OCI-M2 (cell line): ENCODE measurements at regions not wholly inside any gene's neighbourhood (a gene's known extent, or its start where the extent isn't known, plus 50 kb on each side); places are given as distances from the start of the nearest gene placed in this dataset.

ENCODE experiments used
- DNase-seq: peaks from one replicate; lab custom pipeline; 2025; ENCODE audit not compliant: unreplicated experiment; lab: John Stamatoyannopoulos, UW

- DNase-seq: no peak
Observed at GRCh38 chr2:58866040-58866439, 624.9 kb upstream of the FANCL start.

DNA sequence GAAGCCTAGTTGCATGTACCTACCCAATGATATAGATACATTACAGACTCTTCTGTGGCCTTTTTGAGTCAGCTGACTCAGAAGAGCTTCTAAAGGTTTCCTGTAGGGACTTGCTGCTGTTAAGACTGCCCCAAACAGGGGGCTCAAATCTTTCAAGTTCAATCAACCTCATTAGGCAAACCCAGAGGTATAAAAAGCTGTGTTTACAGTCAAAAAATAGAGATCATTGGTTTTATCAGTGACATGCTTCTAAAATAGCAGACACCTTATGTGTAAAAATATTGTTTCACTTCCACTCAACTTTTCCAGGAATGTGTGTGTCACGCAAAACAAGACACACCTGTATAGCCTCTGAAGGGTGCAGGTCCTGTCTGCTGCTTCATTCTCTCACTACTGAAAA is 624.3 kb upstream of the FANCL start:
- no peak for DNase-seq

DNA sequence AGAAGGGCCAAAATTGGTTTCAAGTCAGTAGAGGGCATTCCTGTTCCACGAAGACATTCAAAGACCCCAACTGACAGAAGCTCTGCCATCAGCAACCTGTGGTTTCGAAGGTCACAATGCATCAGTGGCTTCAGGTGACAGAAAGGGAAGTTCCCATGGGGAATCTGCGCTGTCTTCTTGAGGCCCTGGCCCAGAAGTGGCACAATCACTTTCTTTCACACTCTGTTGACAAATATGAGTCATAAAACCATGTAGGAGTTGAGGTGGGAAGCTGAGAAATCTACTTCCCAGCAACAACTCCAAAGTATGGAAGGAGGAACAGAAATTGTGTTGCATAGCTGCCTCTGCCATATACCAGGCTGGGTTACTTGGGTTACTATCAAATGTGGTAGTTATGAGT is 621.1 kb upstream of the FANCL start:
- no peak for DNase-seq

DNA sequence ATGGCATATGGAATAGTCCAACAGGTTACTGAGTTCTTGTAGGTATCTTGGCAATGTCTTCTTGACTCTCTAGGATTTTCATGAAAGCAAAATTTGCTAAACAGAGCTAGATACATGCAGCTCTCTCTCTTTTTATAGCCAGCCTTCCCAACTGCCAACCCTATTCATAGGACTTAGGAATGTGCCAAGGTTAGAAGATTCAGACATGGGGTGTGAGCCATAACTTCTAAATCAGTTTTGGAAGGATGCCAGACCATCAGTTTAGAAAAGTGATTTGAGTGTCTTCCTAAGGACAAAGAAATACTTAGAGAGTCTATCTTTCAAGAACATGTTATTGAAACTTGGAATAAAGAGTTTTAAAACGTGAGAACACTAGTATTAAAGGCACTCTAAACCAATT is 619.5 kb upstream of the FANCL start:
- no peak for DNase-seq

DNA sequence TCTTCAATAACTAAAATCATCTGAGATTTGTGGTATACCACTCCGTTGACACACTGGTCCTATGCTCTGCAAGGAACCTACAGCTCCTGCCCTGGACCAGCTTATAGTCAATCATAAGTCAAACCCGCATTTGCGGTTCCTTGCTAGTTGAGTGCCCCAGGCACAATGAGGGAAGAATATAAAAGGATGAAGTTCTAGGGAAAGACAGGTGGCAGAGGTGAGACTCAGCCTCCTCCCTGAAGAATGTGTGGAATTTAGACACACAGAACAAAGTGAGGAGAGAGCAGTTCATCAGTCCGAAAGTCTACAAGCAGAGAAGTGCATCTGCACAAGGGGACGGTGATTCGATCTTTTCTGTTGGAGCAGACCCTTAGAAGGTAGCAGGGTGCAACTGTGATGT is 615.0 kb upstream of the FANCL start:
- no peak for DNase-seq

- no peak for DNase-seq
Observed at GRCh38 chr2:58853420-58853819, 612.3 kb upstream of the FANCL start.

GRCh38 chr2:58852905-58853304 is 611.8 kb upstream of the FANCL start:
- no peak for DNase-seq

- no peak for DNase-seq
Observed at GRCh38 chr2:58852243-58852642, 611.1 kb upstream of the FANCL start.

DNA sequence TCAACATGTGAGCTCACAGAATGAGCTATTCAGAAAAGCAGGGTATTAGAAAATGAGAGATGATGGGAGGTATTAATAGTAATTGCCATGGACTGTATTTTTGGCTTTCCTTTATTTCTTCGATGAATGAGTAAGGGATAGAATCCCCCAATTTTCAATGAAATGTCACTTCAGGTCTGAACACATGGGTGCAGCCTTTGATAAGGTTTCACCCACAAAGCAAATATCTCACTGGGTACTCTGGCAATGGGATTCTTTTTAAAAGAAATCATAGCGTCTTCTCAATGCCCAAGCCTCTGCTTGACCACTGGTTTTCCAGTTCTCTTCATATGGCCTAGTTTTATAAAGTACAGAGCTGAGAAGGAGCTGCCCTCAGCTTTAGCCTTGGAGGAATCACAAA is 610.5 kb upstream of the FANCL start:
- no peak for DNase-seq

DNA sequence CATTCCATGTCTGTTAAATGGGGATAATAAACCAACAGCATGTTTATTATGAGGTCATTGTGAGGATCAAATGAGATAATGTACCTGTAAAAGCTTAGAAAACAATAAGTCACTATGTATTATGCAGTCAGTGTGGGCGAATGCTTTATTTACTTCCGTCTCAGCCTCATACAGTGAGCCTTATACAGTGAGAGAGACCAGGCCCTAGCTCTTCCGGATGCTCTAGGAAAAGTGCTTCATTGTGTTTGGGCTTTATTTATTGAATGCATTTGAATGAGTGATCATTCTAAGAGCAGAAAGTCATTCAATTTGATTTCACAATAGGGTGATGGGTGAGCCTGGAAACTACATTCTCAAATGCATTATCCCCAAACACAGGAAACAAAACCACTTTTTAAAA is 603.9 kb upstream of the FANCL start:
- no peak for DNase-seq

- DNase-seq: no peak
Observed at GRCh38 chr2:58842501-58843155, 601.5 kb upstream of the FANCL start.

GRCh38 chr2:58834404-58834803 is 593.3 kb upstream of the FANCL start:
- DNase-seq: no peak

DNA sequence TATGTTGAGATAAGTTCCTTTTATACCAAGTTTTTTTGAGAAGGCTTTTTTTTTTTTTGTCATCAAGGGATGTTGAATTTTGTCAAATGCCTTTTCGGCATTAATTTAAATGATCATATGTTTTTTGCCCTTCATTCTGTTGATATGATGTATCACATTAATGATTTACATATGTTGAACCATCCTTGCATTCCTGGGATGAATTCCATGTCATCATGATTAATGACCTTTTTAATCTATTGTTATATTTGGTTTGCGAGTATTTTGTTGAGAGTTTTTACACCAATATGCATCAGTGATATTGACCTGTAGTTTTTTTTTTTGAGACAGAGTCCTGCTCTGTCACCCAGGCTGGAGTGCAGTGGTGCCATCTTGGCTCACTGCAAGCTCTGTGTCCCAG is 585.7 kb upstream of the FANCL start:
- no peak for DNase-seq

DNA sequence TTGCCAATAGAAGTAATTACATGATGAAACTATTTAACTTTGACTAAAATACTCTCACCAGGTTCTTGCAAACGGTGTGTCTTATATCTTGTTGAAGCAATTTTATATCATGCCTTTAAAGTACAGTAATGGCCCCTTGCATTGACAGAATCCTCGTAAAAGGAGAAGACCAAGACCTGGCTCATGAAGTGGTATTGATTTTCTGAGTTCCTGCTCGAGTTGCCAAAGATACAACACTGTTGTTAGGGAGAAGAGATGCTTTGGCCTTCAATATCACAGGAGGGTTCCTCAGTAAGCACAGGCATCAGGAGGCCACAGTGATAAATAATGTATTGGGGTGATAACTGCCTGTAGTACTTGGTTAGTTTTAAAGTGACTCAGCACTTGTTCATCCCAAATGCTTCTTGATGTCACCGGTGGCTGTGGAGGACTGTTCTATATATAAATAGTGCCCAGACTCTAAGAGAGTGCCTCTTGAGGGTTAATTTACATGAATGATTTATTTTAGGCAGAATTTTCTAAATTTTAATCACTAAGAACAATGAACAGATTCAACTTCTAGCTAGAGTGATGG is 571.7 kb upstream of the FANCL start:
- no peak for DNase-seq

DNA sequence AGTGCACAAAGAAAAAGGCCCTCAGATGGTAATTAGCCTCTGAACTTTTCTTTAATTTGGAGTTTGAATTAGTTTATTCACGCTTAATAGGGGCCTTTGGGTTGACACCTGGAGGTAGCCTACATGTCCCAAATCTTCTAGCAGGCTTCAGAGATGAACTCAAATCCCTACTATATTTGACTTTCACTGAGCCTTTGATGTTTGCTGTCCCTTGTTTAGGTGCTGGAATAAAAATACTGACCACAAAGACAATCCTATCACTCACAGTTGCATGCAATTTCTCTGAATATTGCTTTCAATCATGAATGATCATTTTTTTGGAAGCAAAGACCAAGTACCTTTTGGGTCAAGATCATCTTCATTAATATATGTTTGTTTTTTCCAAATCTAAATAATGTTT is 564.0 kb upstream of the FANCL start:
- DNase-seq: no peak

GRCh38 chr2:58803192-58803591 is 562.1 kb upstream of the FANCL start:
- DNase-seq: no peak

DNA sequence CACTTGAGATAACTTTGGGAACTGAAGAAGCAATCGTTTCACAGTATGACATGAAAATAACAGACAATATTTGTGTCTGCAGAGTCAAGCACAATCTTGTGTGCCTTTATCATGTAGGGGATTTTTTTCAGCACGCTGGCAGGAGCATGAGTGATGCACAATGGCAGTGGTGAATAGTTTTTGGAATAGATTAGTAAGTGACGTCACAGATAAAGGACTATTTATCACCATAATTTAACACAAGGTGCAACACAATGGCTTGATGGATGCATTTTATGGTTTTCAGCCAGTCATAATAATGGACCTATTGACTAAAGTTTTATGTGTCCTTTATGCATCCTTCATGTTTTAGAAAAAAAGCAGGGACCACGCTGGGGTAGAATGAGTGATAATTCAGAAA is 559.8 kb upstream of the FANCL start:
- no peak for DNase-seq

- DNase-seq: no peak
Observed at GRCh38 chr2:58798676-58799208, 557.6 kb upstream of the FANCL start.

DNA sequence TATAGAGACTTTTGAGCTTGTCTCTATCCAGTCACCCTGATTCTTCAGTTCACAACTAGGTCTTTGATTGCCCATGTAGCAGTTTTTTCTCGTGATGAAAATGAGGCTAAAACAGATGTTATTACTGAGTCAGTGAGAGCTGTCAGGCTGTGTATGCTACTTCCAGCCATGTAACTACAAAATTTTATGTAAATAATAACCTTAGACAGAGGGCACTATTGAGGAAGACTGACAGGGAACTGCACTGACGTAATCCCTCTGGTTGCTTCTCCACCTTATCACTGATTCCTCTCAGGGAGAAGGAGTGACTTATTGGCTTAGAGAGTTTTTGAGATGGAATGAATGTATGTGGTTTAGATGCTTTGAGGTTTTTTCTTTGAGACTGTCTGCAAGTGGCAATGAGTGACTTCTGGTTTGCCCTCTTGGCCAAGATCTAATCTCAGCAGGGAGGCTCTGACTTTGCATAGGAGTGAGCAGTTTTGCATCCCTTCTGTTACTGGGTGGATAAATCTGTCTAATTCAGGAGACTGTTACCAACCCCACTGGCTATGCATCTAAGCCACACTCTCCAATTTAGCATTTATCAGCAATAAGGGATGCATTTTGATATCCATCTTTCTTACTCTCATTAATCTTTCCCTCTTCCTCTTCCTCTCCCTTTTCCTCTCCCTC is 555.2 kb upstream of the FANCL start:
- no peak for DNase-seq

- no peak for DNase-seq
Observed at GRCh38 chr2:58794916-58795315, 553.8 kb upstream of the FANCL start.

GRCh38 chr2:58794103-58794502 is 553.0 kb upstream of the FANCL start:
- DNase-seq: no peak

DNA sequence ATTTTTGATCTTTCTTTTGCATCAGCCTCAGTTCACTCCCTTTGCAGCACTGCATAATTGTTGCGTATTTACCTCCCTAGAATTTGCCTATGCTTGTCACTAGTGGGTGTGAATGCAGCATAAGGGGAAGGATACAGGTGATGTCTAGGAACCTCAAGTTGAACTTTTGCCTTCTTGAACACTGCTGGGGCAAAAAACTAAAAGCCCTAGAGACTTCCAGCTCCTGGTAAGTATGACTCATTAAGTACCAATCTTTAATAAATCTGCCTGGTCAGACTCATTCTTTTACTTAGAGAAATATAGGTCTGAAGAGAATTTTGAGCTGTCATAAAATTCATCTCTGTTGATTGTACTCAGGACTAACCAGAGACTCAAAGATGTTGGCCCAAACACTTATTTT is 547.3 kb upstream of the FANCL start:
- no peak for DNase-seq
